ENCODE measurements at regions not wholly inside any gene's neighbourhood (a gene's known extent, or its start where the extent isn't known, plus 50 kb on each side); places are given as distances from the start of the nearest gene placed in this dataset.
"Not testable (repeated sequence)": the region's sequence is repeated elsewhere in the genome, so short reads cannot be mapped to it uniquely, and the experiment has no call there.

GRCh38 chr13:82294226-82294625 lies 1588.0 kb downstream of the SLITRK1 start:
- DNase-seq = no peak

- no peak for DNase-seq
Observed at GRCh38 chr13:82292334-82292733, 1589.9 kb downstream of the SLITRK1 start.

GRCh38 chr13:82291852-82292251 lies 1590.4 kb downstream of the SLITRK1 start:
- no peak for DNase-seq

GRCh38 chr13:82275644-82276043 lies 1606.6 kb downstream of the SLITRK1 start:
- DNase-seq = no peak

- no peak for DNase-seq
Observed at GRCh38 chr13:82259284-82259683, 1623.0 kb downstream of the SLITRK1 start.

- no peak for DNase-seq
Observed at GRCh38 chr13:82257790-82258507, 1624.3 kb downstream of the SLITRK1 start.

GRCh38 chr13:82248762-82249161 lies 1633.5 kb downstream of the SLITRK1 start:
- DNase-seq = no peak

- no peak for DNase-seq
Observed at GRCh38 chr13:82245860-82246259, 1636.4 kb downstream of the SLITRK1 start.

- no peak for DNase-seq
Observed at GRCh38 chr13:82224806-82225205, 1657.5 kb downstream of the SLITRK1 start.

- DNase-seq = no peak
Observed at GRCh38 chr13:82221621-82222020, 1660.7 kb downstream of the SLITRK1 start.

GRCh38 chr13:82220641-82221040 lies 1661.6 kb downstream of the SLITRK1 start:
- no peak for DNase-seq

GRCh38 chr13:82216165-82216564 lies 1666.1 kb downstream of the SLITRK1 start:
- no peak for DNase-seq

- no peak for DNase-seq
Observed at GRCh38 chr13:82214341-82214740, 1667.9 kb downstream of the SLITRK1 start.

- no peak for DNase-seq
Observed at GRCh38 chr13:82206241-82206640, 1676.0 kb downstream of the SLITRK1 start.

GRCh38 chr13:82202398-82202797 lies 1679.9 kb downstream of the SLITRK1 start:
- no peak for DNase-seq

- DNase-seq = no peak
Observed at GRCh38 chr13:82196087-82196486, 1686.2 kb downstream of the SLITRK1 start.

- DNase-seq = no peak
Observed at GRCh38 chr13:82187227-82187626, 1695.0 kb downstream of the SLITRK1 start.

- DNase-seq = no peak
Observed at GRCh38 chr13:82176751-82177150, 1705.5 kb downstream of the SLITRK1 start.

GRCh38 chr13:82165396-82166174 lies 1716.7 kb downstream of the SLITRK1 start:
- no peak for DNase-seq

GRCh38 chr13:82164780-82165395 lies 1717.4 kb downstream of the SLITRK1 start:
- DNase-seq = not testable (repeated sequence)

- no peak for DNase-seq
Observed at GRCh38 chr13:82147526-82147925, 1734.7 kb downstream of the SLITRK1 start.

- no peak for DNase-seq
Observed at GRCh38 chr13:82136880-82137279, 1745.4 kb downstream of the SLITRK1 start.

- no peak for DNase-seq
Observed at GRCh38 chr13:82129281-82129680, 1753.0 kb downstream of the SLITRK1 start.

GRCh38 chr13:82118589-82118988 lies 1763.7 kb downstream of the SLITRK1 start:
- no peak for DNase-seq

Measured in COR-L47 (cell line).